ENCODE measurements at regions not wholly inside any gene's neighbourhood (a gene's known extent, or its start where the extent isn't known, plus 50 kb on each side); places are given as distances from the start of the nearest gene placed in this dataset.

DNA sequence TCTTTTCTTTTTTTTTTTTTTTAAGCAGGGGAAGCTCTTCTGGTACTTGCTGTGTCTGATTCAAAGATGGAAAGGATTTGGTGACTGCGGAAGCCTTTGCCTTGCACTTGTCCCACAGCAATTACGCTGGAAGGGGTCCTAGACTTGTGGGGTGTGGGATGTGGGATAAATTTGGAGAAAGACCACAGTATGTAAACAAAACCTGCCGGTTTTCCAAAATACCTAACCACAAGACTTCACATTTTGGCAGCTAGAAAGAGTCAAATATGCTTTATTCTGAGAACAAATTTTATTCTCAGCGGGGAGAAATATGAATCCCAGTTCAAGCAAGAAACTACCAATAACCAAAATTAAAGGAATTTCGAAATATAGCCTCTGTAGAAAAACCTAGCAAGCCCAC lies 176.5 kb downstream of the SPRY2 start (continued):
- TF ChIP-seq, protein P1, sequence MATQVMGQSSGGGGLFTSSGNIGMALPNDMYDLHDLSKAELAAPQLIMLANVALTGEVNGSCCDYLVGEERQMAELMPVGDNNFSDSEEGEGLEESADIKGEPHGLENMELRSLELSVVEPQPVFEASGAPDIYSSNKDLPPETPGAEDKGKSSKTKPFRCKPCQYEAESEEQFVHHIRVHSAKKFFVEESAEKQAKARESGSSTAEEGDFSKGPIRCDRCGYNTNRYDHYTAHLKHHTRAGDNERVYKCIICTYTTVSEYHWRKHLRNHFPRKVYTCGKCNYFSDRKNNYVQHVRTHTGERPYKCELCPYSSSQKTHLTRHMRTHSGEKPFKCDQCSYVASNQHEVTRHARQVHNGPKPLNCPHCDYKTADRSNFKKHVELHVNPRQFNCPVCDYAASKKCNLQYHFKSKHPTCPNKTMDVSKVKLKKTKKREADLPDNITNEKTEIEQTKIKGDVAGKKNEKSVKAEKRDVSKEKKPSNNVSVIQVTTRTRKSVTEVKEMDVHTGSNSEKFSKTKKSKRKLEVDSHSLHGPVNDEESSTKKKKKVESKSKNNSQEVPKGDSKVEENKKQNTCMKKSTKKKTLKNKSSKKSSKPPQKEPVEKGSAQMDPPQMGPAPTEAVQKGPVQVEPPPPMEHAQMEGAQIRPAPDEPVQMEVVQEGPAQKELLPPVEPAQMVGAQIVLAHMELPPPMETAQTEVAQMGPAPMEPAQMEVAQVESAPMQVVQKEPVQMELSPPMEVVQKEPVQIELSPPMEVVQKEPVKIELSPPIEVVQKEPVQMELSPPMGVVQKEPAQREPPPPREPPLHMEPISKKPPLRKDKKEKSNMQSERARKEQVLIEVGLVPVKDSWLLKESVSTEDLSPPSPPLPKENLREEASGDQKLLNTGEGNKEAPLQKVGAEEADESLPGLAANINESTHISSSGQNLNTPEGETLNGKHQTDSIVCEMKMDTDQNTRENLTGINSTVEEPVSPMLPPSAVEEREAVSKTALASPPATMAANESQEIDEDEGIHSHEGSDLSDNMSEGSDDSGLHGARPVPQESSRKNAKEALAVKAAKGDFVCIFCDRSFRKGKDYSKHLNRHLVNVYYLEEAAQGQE (IDR thresholded peaks at IDR 0.05; ENCODE audit: unreplicated experiment) = no peak
- TF ChIP-seq EZH2 (IDR thresholded peaks at IDR 0.05; ENCODE audit: low read depth, unreplicated experiment) (no peak), POLR2AphosphoS5 (IDR thresholded peaks at IDR 0.05; ENCODE audit: low read depth) (no peak), ZNF331 (CRISPR knock-in tag; IDR thresholded peaks at IDR 0.05; ENCODE audit: low read depth) (no peak)
- TF ChIP-seq, protein P2, sequence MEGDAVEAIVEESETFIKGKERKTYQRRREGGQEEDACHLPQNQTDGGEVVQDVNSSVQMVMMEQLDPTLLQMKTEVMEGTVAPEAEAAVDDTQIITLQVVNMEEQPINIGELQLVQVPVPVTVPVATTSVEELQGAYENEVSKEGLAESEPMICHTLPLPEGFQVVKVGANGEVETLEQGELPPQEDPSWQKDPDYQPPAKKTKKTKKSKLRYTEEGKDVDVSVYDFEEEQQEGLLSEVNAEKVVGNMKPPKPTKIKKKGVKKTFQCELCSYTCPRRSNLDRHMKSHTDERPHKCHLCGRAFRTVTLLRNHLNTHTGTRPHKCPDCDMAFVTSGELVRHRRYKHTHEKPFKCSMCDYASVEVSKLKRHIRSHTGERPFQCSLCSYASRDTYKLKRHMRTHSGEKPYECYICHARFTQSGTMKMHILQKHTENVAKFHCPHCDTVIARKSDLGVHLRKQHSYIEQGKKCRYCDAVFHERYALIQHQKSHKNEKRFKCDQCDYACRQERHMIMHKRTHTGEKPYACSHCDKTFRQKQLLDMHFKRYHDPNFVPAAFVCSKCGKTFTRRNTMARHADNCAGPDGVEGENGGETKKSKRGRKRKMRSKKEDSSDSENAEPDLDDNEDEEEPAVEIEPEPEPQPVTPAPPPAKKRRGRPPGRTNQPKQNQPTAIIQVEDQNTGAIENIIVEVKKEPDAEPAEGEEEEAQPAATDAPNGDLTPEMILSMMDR (conservative IDR thresholded peaks at IDR 0.05; ENCODE audit: low read depth in 2 of 2) = no peak

GRCh38 chr13:80161896-80162295 lies 179.0 kb downstream of the SPRY2 start:
- Histone ChIP-seq H3K4me3 (no peak overlapping the region), H2AFZ (peak overlapping the region; percentile 49), H4K20me1 (replicated peaks; ENCODE audit: insufficient read depth) (no peaks in the 10 kb centered on the region), H3K4me1 (ENCODE audit: insufficient read depth) (no peaks in the 10 kb centered on the region), H3K79me2 (replicated peaks; ENCODE audit: insufficient read depth) (no peaks in the 10 kb centered on the region), H3K36me3 (ENCODE audit: insufficient read depth) (no peaks in the 10 kb centered on the region), H3F3A (replicated peaks; ENCODE audit: low read depth) (no peaks in the 10 kb centered on the region), H3K4me2 (no peak overlapping the region), H3K9me2 (ENCODE audit: insufficient read depth) (no peaks in the 10 kb centered on the region), H3K27ac (ENCODE audit: low read depth) (no peak overlapping the region), H3K27me3 (ENCODE audit: insufficient read depth) (no peaks in the 10 kb centered on the region)
- Mint-ChIP-seq H3K27me3 (ENCODE audit: insufficient read depth, low read depth, poor library complexity) (no peaks in the 10 kb centered on the region), H3K9me3 (no peaks in the 10 kb centered on the region), H3K36me3 (ENCODE audit: low read depth) (no peaks in the 10 kb centered on the region), H3K4me3 (no peak overlapping the region), H3K4me1 (peaks cover 5% of the 10 kb centered on the region; the same call in 2 of the 3 replicates), H3K27ac (no peak overlapping the region)
- DNase-seq (ENCODE audit: low spot score) (no peak), ATAC-seq (no peak)
- TF ChIP-seq NANOG (IDR thresholded peaks at IDR 0.05; ENCODE audit: borderline replicate concordance) (no peak), ETS1 (IDR thresholded peaks at IDR 0.05) (no peak), EZH2phosphoT487 (IDR thresholded peaks at IDR 0.05; ENCODE audit: unreplicated experiment) (no peak), STAT1 (IDR thresholded peaks at IDR 0.05; ENCODE audit: unreplicated experiment) (no peak), ZNF331 (CRISPR knock-in tag; IDR thresholded peaks at IDR 0.05; ENCODE audit: low read depth) (no peak), EZH2 (IDR thresholded peaks at IDR 0.05; ENCODE audit: low read depth, unreplicated experiment) (no peak), ZNF462 (CRISPR knock-in tag; IDR thresholded peaks at IDR 0.05) (no peak)
- TF ChIP-seq, protein P2 (conservative IDR thresholded peaks at IDR 0.05; ENCODE audit: low read depth in 2 of 2) = no peak

All from GM23338 (cell line).